RWPE2 (cell line): ENCODE measurements at regions not wholly inside any gene's neighbourhood (a gene's known extent, or its start where the extent isn't known, plus 50 kb on each side); places are given as distances from the start of the nearest gene placed in this dataset.

Experiments
- ATAC-seq: fragments of 200-7000 bp; cut with Tn5 transposase; 3 replicates; pipeline ENCODE4 v1.9.1; 2021; ENCODE audit warnings: low read depth
- DNase-seq: peaks from one replicate; pipeline ENCODE4 v3.0.0-alpha.2; 2020; ENCODE audit warnings: low spot score
- H3K27ac ChIP-seq: fragments of 450-650 bp; 2 replicates; pipeline ENCODE4 v1.5.1; 2017; ENCODE audit warnings: mild to moderate bottlenecking; ENCODE audit not compliant: poor library complexity, severe bottlenecking
- H3K27me3 ChIP-seq: fragments of 250-450 bp; sonication (Bioruptor Pico); 2 replicates; pipeline ENCODE4 v1.5.1; 2021; ENCODE audit warnings: mild to moderate bottlenecking, moderate library complexity; ENCODE audit not compliant: insufficient read depth, poor library complexity, severe bottlenecking
- H3K36me3 ChIP-seq: fragments of 250-450 bp; sonication (Bioruptor Pico); 2 replicates; pipeline ENCODE4 v1.5.1; 2020; ENCODE audit warnings: low read depth, mild to moderate bottlenecking, moderate library complexity
- H3K4me1 ChIP-seq: fragments of 250-450 bp; sonication (Bioruptor Pico); 2 replicates; pipeline ENCODE4 v1.5.1; 2021; ENCODE audit warnings: mild to moderate bottlenecking, moderate library complexity; ENCODE audit not compliant: insufficient read depth, poor library complexity, severe bottlenecking
- H3K4me3 ChIP-seq: fragments of 250-450 bp; sonication (Bioruptor Pico); 2 replicates; pipeline ENCODE4 v1.5.1; 2021; ENCODE audit warnings: mild to moderate bottlenecking, moderate library complexity; ENCODE audit not compliant: severe bottlenecking
- H3K9me3 ChIP-seq: fragments of 250-450 bp; sonication (Bioruptor Pico); 2 replicates; pipeline ENCODE4 v1.5.1; 2021; ENCODE audit warnings: mild to moderate bottlenecking, moderate library complexity; ENCODE audit not compliant: severe bottlenecking
- CTCF ChIP-seq: fragments of 450-650 bp; IDR thresholded peaks from one replicate; pipeline ENCODE4 v1.5.1; 2017; ENCODE audit warnings: mild to moderate bottlenecking, moderate library complexity; ENCODE audit not compliant: poor library complexity, severe bottlenecking

GRCh38 chr6:23980965-23981364 lies 145.1 kb upstream of the NRSN1 start:
- no peaks in the 10 kb centered on the region for H3K36me3 ChIP-seq
- no peak overlapping the region for H3K4me3 ChIP-seq
- DNase-seq, result no peak
- no peak overlapping the region for H3K27ac ChIP-seq
- no peaks in the 10 kb centered on the region for H3K4me1 ChIP-seq
- no peaks in the 10 kb centered on the region for H3K9me3 ChIP-seq
- ATAC-seq, result peak; percentile 31; the same call in 1 of the 3 replicates
- no peaks in the 10 kb centered on the region for H3K27me3 ChIP-seq
- no peak for TF ChIP-seq CTCF

DNA sequence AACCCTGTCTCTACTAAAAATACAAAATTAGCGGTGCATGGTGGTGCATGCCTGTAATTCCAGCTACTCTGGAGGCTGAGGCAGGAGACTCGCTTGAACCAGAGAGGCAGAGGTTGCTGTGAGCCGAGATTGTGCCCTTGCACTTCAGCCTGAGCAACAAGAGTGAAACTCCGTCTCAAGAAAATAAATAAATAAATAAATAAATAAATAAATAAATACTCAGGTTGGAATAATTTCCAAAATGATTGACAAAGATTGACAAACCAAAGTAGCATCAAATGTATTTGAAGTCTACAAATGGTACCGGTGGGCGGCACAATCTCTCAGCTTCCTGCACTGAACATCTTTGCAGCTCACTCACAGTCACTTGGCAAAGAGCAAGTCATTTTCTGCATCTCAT lies 144.1 kb upstream of the NRSN1 start:
- ATAC-seq (no peak), DNase-seq (no peak)
- Histone ChIP-seq H3K4me3 (no peak overlapping the region), H3K27ac (no peak overlapping the region), H3K9me3 (no peaks in the 10 kb centered on the region), H3K4me1 (no peaks in the 10 kb centered on the region), H3K36me3 (no peaks in the 10 kb centered on the region), H3K27me3 (no peaks in the 10 kb centered on the region)
- TF ChIP-seq CTCF, result no peak

GRCh38 chr6:23983735-23984134 lies 142.3 kb upstream of the NRSN1 start:
- TF ChIP-seq CTCF, result no peak
- H3K27me3 ChIP-seq, result no peaks in the 10 kb centered on the region
- no peak for DNase-seq
- no peak for ATAC-seq
- no peaks in the 10 kb centered on the region for H3K36me3 ChIP-seq
- H3K27ac ChIP-seq, result no peak overlapping the region
- no peaks in the 10 kb centered on the region for H3K4me1 ChIP-seq
- H3K9me3 ChIP-seq, result no peaks in the 10 kb centered on the region
- no peak overlapping the region for H3K4me3 ChIP-seq

GRCh38 chr6:23985015-23985414 lies 141.0 kb upstream of the NRSN1 start:
- no peak for ATAC-seq

More at GRCh38 chr6:23985015-23985414, 141.0 kb upstream of the NRSN1 start:
- DNase-seq, result no peak
- no peaks in the 10 kb centered on the region for H3K27me3 ChIP-seq
- TF ChIP-seq CTCF, result no peak
- no peaks in the 10 kb centered on the region for H3K36me3 ChIP-seq
- H3K9me3 ChIP-seq, result no peaks in the 10 kb centered on the region
- no peak overlapping the region for H3K27ac ChIP-seq
- H3K4me1 ChIP-seq, result no peaks in the 10 kb centered on the region
- H3K4me3 ChIP-seq, result no peak overlapping the region
